Activated effector memory CD4-positive, alpha-beta T cell treated with Interleukin-2 at 50 U/mL for 16 hours (primary cell): ENCODE measurements at regions not wholly inside any gene's neighbourhood (a gene's known extent, or its start where the extent isn't known, plus 50 kb on each side); places are given as distances from the start of the nearest gene placed in this dataset.

Source experiments
- DNase-seq: peaks from one replicate; pipeline ENCODE4 v3.0.0-alpha.2; 2020

GRCh38 chr3:14338898-14339458, 63.4 kb upstream of the SLC6A6 start:
- DNase-seq: no peak

- DNase-seq: no peak
These were observed 61.3 kb upstream of the SLC6A6 start for GRCh38 chr3:14340960-14341708.

DNA sequence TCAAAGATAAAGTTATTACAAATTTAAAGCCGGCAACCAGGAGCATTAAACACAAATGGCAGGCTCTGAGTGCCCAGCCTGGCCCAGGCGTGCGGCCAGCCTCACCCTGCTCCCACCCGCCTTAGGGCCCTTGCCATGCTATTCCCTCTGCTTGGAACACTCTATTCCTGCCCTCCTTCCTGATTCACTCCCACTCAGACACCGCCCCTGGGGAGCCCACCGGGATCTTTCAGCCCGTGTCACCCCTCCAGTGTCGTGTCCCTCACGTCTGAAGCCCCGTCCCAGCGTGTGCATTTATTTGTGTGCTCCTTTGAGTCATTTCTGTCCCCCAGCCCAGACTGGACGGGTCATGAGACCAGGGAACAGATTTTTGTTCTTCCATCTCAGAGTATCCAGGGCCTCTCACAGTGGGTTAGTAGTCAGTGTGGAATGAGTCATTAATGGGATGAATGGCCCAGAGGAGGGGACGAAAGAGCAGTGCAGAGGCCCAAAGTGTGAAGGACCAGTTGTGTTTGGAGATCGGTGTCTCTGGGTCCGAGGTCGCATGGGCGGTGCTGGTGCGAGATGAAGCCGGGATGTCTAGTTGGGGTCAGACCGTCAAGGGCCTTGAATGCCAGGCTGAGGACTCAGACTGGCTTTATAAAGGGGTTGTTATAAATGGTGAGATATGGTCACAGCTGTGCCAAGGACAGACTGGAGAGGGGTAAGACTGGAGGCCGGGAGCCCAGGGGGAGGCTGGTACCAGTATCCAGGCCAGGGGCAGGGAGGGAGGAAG, 58.9 kb upstream of the SLC6A6 start:
- no peak for DNase-seq

DNA sequence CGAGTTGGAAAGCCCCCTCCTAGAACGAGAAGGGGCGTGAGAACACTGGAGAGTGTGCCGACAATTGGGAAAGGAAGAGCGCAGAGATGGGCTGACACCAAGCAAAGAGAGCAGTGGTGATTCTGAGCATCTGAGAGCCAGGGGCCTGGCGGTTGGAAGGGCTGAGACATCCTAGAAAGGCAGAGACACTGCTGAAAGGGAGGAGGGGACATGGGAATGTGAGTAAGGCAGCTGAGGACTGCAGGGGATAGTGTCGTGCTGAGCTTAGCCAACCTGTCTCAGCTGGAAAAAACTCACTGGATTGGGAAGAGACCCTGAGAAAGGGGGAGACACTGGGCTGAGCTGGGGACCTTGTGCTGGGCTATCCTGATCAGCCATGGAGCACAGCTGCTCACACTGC, 58.1 kb upstream of the SLC6A6 start:
- DNase-seq: no peak

GRCh38 chr3:14345496-14346150, 56.8 kb upstream of the SLC6A6 start:
- no peak for DNase-seq

DNA sequence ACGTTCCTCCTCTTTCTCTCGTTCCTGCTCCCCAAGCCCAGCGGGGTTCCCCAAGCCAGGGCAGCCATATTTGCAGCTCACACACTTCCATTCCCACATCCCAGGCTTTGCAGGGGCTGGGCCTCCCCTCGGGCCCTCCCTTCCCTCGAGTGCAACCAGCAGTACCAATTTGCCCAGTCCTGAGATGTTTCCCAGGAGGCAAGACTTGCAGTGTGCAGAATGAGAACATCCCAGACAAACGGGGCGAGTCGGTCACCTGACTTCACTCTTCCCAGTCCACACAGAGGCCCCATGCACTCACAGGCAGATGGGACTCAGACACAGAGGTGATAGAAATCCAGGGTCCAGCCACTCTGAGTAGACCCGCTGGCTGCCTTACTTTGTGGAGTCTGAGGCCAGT, 56.2 kb upstream of the SLC6A6 start:
- DNase-seq: no peak

GRCh38 chr3:14346642-14347041, 55.8 kb upstream of the SLC6A6 start:
- DNase-seq: no peak

- no peak for DNase-seq
These were observed 55.3 kb upstream of the SLC6A6 start for GRCh38 chr3:14347110-14347509.

DNA sequence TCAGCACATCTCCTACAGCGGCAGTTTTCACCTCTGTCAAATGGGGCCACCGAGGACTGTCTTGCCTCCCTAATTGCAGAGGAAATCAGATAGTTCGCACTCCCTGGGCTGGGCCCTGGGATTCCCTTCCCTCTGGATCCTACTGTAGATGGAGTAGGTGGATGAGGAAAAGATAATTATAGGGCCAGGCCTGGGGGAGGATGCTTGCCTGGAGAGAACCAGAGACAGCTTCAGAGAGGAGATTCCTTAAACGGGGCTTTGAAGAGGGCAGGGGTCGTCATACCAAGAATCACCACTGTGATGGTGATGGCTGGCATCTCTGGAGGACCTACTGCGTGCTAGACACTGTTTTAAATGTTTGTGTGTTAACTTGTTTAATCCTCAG, 50.8 kb upstream of the SLC6A6 start:
- no peak for DNase-seq

GRCh38 chr3:14352002-14352627, 50.3 kb upstream of the SLC6A6 start:
- DNase-seq: no peak
